T-helper 2 cell (primary cell): ENCODE measurements at regions not wholly inside any gene's neighbourhood (a gene's known extent, or its start where the extent isn't known, plus 50 kb on each side); places are given as distances from the start of the nearest gene placed in this dataset.
A peak's percentile ranks its signal among the peaks of the same experiment; 100 is the strongest.

ENCODE experiments used
- DNase-seq, 5 experiments: peaks; one replicate each; pipeline versions ENCODE4 v3.0.0 to v3.0.0-alpha.2; 2012 to 2022

DNA sequence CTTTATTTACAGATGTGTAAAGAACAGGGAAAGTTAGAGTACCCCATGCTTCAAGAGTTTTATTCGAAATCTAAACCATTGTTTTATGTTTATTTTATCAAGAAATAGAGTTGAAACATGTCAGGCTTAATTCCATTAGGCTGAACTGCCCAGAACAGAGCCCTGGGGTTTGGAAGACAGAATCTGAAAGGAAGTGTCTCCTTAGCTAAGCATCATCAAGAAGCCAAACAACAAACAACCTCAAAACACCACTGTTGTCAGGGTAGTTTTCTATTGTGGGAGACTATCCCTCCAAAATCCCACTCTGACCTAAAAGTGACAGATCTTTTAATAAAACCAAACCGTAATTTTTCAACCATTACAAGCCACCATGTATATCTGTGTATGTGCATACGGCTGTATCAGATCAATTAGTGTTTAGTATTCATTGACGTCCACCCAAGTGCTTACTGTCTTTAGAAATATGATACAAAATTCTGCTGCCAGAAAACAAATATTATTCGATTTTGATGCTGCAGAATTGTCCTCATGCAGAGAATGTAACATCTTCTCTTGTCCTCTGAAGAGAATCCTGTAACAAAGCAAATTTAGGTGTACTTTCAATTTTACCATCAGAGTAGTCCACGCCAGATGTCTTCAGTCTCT is 271.9 kb upstream of the TMEM161B start:
- no peak for DNase-seq

DNA sequence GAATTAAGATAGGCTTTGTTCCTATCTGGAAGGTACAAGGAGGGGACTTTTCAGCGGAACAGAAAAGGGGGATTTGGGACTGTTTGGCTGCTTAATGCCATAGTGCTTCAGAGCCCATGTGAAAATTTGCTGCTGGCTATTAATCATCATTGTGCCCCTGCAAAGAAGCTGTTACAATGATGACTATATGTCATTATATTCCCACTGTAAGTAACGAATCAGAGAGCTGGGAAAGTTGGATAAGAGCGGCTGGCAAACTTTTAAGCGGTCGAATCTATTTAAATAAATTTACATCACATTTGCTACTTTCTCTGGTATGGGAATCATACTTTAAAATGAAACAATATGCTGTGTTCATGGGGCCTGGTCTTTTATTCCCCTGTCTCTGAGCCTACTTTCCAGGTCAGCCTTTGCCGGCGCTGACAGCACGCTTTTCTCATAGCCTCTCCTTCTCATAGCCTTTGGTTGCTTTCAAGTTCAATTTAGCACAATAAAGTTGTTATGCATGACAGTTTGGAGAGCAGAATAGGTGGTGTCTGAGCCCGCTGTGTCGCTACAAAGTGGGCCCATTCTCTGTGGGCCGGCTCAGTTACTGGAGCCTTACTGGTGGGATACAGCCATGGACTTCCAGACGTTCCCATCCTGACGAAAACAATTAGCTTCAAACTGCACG is 271.2 kb upstream of the TMEM161B start:
- DNase-seq = no peak

DNA sequence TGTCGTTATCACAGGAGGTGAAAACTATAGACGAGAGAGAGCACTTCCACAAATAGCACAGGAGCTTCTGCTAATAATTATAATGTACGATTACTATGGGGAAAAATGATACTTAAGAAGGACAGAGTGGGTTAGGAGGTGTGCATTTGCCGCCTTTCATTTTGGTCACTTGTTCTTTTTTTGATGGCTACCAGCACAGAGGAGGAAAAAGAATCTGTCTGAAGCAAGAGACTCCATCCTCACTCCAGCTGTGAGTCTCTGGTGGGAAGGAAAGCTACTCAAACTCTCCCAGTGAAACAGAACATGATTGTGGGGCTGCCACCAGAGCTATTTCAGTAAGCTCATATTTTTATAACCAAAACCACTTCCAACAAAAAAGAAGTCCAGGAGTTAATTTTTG is 270.4 kb upstream of the TMEM161B start:
- no peak for DNase-seq

DNA sequence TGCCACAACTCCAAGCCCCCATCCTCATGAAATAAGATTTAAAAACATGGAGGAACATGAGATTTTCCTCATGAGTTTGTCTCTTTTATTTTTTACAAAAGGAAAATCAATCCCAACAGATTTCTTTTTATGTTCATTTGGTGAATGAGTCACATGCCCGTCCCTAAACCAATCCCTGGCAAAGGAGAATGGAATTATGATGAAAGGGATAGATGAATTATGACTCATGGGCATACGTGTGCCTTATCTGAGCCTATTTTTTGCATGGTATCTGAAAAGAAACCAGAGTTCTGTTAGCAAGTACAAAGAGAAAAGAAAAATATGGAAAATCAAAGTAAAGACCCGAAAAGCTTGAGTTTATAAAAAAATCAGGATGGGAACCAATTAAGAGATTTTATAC is 267.5 kb upstream of the TMEM161B start:
- DNase-seq = no peak

DNA sequence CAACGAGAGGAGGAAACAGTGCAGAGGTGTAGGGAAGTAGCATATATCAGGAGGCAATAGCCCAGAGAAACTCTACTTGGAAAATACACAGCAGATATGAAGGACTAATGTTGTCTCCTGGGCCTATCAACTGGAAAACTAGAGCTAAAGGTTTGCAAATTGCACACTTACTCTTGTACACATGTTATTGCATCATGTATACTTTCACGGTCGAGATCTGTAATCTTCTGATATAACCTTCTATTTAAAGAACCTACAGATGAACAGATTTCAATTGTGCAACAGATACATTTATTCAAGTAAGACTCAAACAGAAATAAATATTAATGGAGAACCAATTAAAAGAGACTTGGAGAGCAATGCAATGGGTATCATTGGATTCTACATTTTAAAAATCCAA is 256.3 kb upstream of the TMEM161B start:
- no peak for DNase-seq

DNA sequence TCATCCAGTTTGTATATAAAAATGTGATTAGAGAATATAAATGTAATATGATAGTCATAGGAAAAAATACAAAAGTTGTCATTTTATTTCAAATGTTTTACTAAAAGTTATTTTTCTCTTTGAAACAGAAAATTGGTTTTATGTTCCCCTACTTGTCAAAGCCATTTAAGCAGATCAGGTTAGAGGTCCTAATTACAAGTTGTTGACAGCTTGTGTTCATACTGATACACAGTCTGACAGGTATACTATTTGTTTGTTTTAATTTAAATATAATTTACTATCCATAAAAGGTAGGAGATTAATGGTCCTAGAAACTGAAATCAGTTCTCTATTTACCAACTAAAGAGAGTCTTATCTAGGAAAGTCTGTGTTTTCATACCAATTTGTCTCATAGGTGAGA is 250.4 kb upstream of the TMEM161B start:
- DNase-seq = no peak

DNA sequence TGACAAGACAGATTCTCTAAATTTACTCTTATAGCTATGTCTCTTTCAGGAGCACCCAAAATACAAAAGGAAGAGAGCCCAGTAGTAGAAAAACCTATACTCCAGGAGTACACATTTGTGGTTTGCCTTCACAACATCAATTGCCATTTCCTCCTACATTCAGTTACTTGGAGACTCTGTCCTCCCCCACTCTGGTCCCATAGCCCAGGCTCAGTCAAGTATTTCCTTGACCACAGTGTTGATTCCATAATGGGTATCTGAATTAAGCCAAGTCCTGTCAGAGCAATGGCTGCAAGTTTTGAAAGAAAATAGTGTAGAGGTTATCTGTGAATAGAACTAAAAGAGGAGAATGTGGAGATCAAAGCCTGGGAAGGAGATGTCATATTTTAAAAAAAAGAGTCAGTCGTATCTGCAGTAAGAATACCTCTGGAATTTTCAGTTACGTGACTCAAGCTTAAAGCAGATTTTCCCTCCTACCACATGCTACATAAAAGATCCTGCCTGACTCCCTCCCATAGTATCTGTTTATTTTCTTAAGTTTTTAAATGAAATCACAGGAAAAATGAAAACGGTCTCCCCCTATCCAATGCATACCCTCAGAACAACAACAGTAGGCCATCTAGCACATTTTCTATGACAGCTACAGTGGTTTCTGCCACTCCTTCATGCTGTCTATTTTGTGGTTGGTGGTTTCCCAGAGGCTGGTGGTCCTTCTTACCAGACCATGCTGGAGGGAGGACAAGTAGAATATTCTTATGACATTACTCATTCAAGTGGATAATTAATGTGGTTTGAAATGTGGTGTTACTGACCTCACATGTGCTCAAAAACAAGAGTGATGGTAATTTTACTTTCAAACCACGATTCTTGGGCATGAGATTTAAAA is 249.7 kb upstream of the TMEM161B start:
- no peak for DNase-seq

DNA sequence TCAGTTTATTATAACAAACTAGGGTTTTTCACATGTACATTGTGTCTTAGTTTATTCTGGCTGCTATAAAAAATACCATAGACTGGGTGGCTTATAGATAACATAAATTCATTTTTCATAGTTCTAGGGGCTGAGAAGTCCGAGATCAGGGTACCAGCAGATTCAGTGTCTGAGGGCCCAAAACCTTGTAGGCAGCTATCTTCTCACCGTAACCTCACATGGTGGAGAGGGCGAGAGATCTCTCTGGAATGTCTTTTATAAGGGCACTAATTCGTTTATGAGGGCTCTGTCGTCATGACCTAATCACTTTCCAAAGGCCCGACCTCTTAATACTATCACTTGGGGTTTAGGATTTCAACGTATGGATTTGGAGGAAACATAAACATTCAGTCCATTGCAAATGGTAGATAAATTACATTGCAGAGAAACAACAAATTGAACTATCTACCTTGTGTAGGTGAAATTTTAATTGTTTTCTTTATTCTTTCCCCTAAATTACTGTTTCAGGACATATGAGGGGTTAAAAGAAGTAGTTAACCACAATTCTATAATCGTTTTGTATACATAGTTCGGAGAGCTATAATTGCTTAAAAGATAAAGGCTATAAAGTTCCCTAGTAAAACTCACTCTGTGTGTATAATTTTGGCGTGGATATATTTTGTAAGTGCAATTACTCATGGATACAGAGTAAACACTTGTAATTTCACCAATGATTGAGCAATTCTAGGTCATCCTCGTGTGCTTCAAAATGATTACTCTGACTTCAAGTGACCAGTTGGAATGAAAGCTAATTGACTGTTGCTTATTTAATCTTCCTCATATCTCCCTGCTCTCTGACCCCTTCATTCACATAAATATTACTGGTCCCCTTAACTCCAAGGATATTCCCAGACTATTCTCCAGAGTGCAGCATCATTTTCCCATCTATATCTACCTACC is 247.5 kb upstream of the TMEM161B start:
- no peak for DNase-seq

DNA sequence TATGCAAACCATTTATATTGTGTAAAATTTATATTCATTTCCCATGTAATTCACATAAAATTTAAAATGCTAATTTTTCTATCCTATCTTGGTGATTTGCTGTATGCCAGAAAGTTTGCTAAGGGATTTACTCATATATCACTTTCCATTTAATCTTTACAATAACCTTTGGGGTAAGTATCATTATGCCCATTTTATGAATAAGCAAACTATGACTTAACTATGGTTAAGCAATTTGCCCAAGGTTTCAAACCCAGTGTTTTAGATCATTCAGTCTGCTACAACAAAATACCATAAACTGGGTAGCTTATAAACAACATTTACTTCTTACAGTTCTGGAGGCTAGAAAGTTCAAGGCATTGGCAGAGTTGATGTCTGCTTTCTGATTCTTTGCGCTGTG is 246.4 kb upstream of the TMEM161B start:
- no peak for DNase-seq

DNA sequence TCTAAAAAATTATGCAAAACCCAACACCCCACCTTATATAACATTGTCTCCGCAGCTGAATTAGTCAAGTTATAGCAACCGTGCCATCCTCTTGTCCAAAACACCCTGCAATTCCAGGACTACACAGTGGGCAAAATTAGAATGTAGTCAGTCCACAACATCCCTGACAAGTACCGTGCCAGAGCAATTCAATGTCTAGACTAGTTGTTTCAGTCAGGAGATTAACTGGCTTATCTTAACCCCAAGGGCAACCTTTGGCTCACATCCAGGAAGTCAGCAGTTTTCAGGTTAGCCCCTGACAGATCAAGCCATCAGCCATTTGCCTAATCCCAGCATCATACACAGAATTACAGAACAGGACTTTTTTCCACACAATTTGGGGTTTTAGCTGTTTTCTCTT is 240.8 kb upstream of the TMEM161B start:
- DNase-seq = no peak

DNA sequence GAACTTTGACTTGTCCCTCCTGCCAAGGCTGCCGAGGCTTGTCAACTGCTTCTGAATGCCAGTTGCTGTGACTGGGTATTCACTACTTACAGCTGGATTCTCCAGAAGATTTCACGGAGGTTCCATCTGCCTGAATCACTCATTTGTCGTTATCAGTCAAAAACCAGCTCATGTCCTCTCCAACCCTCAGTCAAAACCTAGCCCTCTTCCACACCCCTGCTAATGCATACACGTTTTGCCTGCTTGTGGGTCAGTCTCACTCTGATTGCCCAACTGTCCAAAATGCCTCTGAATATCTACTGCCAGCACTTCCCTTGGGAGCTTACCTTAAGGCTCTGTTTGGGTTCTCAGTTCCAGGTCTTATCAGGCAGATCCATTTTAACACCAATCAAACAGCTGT is 238.6 kb upstream of the TMEM161B start:
- DNase-seq = no peak

DNA sequence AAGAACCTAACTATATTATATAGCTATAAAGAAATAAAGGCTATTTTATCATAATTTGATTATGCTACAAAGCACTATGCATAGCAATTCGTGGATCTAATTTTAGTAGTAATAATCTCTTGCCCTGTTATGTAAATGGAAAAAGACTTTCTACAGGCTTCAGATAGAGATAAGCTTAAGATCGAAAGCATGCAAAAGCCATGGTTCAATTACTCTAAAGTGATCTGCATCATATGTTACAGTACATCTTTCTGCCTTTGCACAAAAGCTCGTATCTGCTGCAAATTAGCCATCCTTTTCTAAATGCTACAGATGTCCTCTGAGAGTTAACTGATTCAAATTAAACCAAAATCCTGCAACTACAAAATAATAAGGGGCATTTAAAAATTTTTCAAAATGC is 234.8 kb upstream of the TMEM161B start:
- DNase-seq = no peak

DNA sequence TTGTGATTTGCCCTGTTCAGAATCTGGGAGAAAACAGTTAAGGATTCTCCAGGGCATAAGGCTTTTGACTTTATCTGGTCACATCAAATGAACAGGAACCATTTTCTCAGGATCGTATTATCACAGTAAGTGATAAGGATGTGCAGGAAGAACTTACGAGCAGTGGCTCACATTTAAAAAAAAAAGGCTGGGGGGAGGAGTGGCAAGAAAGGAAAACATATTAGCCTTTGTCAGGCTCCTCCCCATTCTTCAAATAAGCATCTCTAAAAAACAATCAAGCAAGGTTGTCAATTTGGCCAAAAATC is 234.3 kb upstream of the TMEM161B start:
- peak in 1 of 5 experiments; percentile 51 for DNase-seq

DNA sequence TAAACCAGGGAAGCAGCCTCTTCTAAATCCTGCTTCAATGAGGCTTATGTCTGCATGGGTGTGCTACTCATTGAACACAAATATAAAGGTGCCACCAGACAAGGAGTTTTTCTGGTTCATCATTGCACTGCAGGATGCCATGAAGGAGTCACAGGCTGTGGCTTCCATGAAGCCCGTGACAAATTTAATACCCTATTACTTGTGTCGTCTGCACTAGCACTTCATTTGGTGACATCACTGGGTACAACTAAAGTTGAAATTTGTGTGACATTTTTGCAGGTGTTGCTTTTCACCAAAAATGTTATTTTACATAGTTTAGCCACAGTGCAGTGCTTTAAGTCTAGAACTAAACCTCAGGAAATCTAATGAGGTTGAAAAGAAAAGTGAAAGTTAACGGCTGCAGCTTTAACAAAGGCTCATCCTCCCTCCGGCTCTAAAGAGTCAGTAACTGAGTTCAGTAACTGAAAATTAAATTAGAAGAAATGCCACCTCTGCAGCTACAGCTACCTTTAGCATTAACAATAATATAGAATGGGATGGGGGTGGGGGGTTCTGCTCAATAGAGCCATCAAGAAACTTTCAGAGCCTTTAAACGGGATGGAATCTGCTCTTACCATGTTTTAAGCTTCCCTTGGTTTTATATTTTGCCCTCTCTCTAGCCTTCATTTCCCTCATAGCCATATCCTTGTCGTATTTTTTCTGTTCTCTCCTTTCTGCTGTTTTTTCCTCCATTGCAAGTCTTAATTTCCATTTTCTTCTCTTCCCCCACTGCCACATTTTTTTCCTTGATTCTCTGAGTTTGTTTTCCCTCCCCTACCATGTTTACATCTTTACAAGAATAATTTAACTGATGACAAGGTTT is 233.8 kb upstream of the TMEM161B start:
- peak in 2 of 5 experiments; percentile 10 to 75 for DNase-seq

DNA sequence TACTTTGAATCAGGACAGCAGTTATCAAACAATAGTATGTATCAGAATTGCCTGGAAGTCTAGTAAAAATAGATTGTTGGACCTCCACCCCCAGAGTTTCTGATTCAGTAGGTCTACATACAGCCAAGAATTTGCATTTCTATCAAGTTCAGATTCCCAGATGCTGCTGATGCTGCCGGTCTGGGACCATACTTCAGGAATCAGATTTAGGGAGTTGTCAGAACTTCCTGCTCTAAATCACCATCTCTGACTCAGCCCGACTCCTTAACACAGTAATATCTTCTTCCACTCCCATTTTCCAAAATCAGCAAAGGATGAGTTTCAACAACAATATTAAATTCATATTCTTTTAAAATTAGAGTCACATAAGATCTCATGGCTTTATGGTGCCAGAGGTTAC is 227.2 kb upstream of the TMEM161B start:
- DNase-seq = no peak

DNA sequence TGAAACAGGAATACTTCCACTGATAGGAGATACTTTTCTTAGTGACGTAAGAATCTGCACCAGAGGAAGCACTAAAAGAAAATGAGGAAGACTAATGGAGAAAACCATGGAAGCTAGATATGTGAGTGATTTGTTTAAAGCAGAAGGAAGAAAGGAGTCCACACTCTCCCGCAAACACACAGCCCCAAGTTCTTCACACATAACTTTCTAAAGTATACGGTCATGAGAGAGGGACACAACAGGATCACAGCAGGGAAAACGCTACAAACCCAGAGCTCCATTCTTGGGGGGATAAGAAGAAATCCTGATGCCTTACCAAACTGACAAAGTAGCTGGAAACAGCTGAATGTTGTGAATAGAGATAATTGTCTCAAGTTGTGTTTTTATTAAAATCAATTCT is 222.2 kb upstream of the TMEM161B start:
- no peak for DNase-seq

DNA sequence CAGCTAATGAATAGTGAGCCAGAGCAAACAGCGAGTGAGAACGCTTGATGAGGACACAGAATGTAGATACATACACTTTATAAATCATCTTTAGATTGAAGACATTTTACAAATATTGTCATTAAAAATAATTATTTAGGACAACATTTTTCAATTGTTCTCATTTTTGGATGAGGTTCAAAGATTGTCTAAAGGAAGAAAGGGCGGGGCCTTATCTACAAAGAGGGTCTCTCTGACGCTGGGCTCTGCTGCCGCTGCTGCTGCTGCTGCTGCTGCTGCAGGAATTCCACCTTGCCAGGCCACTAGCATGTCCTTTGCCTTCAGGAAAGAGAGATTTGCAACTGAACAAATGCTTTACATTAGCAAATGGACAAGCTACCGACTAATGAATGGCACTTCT is 220.7 kb upstream of the TMEM161B start:
- no peak for DNase-seq

DNA sequence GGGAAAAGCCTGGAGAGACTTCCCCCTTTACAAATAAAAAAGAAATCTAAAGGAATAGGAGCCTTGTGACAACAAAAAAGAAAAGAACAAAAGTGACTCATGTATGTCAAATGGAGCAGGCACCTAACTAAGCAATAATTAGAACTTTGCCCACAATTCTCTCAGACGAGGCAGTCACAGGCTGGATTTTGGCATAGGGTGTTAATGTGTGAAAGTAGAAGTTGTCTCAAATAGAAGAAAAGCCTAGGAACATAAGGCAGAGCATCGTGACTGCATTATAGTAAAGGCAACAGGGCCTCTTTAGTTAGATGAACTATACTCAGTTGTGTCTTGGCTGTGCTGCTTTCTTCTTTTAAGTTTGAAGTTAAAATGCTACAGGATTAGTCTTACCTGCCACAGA is 219.9 kb upstream of the TMEM161B start:
- no peak for DNase-seq

DNA sequence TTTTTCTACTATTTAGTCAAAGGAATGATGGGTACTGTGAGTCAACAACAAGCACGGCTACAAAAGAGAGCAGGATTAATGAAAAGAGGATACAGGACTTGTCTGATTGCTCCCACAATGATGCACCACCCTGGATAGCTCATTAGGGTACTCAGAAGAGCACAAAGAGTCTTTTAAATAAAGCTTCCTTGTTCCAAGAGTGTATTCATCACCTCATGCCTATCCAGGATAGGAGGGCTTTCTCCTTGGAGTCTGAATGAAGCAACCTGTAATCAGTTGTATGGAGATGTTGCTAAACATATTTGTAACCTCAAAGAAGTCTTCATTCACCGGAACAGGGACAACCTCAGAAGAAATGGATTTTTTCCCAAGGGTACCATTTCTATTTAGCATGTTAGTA is 219.5 kb upstream of the TMEM161B start:
- no peak for DNase-seq

DNA sequence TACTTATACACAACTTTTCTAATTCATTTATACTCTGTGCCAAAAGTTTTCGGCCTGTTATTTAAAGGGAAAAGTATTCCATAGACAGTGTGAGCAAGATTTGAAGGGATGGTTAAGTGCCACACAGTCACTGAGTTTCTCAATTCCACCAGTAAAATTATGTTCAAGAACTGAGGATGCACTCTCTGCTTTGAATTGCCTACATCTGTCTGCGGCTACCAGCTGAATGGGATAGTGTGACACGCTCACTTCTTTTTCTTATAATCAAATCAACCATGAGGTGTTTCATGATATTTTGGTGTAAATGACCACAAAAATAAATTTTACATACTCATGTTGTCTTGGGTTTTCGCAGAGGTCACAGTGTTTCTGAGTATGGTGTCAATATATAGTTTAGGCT is 218.4 kb upstream of the TMEM161B start:
- no peak for DNase-seq

DNA sequence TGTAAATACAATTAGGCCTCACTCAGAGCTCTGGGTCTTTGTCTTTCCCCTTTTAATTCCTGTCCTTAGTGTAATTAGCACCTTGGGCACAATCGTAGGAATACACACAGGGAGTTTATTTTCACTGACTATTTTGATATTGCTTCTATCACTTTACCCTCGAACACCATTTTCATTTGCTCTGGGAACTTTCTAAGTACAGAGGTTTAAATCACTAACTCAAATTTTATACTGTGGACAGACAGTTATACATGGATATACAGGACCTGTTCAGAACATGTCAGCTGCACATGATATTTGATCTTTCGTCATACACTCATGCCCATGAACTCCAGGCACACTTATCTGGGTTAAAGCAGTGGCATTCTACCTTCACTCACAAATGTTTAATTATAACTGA is 217.8 kb upstream of the TMEM161B start:
- DNase-seq = no peak

DNA sequence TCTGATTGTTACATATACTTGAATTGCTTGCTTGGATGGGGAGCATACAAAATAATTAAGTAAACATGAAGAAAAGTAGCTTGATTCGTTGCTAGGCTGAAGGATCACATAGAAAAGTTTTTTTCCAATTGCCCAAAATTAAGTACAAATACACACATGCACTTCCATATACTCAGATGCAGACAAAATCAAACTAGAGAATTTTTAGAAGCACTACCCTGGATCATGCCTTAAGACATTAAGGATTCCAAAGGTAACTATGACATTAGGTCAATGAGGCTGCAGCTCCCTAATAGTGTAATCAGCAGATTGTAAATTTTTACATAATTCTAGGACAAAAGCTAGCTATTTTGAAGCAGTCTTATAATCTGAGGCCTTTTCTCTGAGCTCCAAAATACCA is 216.9 kb upstream of the TMEM161B start:
- no peak for DNase-seq
